AG04450 (cell line): ENCODE measurements at regions not wholly inside any gene's neighbourhood (a gene's known extent, or its start where the extent isn't known, plus 50 kb on each side); places are given as distances from the start of the nearest gene placed in this dataset.
A peak's percentile ranks its signal among the peaks of the same experiment; 100 is the strongest.

Source experiments
- CTCF ChIA-PET: fragments of 300-600, 350-600 bp; formaldehyde crosslinking; extraction: SDS; loops from one replicate; lab custom pipeline; 2022; ENCODE audit warnings: antibody characterized with exemption, inconsistent platforms; lab: Charles Lee
- POLR2A ChIA-PET: fragments of 350-600 bp; formaldehyde crosslinking; extraction: SDS; loops from one replicate; lab custom pipeline; 2021; ENCODE audit warnings: antibody characterized with exemption, inconsistent platforms; lab: Yijun Ruan, JAX
- DNase-seq: peaks from one replicate; pipeline ENCODE4 v3.0.0-alpha.2; 2011; ENCODE audit warnings: low read depth, low spot score
- H3K27ac ChIP-seq: one replicate; pipeline ENCODE4 v1.5.1; 2012; ENCODE audit warnings: low read depth, low read length, control low read depth
- H3K27me3 ChIP-seq: one replicate; pipeline ENCODE4 v1.6.0; 2012; ENCODE audit warnings: low read length; ENCODE audit not compliant: control insufficient read depth, insufficient read depth
- H3K4me3 ChIP-seq: 2 replicates; pipeline ENCODE4 v1.5.1; 2011; ENCODE audit warnings: mild to moderate bottlenecking, low read depth, low read length, control low read depth
- H3K9me3 ChIP-seq: 2 replicates; pipeline ENCODE4 v1.5.1; 2012; ENCODE audit warnings: low read length; ENCODE audit not compliant: control insufficient read depth, insufficient read depth
- TF ChIP-seq, protein P1 (sequence below): IDR thresholded peaks from 2 replicates; pipeline ENCODE4 v1.5.1; 2011; ENCODE audit warnings: low read depth, low read length, control low read depth, inconsistent platforms

GRCh38 chr5:32505756-32506155, 61.2 kb upstream of the ZFR start:
- Histone ChIP-seq H3K9me3 (no peaks in the 10 kb centered on the region), H3K27me3 (no peaks in the 10 kb centered on the region), H3K27ac (peak overlapping the region; percentile 89), H3K4me3 (peak overlapping the region; percentile 38)
- POLR2A ChIA-PET, result interaction anchor here (0.5 to 3.3 kb wide), 13 partner anchors 15 to 766 kb away, joined by 3 to 27 read pairs (median 6); partner anchors contain the start of gene SUB1
- TF ChIP-seq, protein P1, sequence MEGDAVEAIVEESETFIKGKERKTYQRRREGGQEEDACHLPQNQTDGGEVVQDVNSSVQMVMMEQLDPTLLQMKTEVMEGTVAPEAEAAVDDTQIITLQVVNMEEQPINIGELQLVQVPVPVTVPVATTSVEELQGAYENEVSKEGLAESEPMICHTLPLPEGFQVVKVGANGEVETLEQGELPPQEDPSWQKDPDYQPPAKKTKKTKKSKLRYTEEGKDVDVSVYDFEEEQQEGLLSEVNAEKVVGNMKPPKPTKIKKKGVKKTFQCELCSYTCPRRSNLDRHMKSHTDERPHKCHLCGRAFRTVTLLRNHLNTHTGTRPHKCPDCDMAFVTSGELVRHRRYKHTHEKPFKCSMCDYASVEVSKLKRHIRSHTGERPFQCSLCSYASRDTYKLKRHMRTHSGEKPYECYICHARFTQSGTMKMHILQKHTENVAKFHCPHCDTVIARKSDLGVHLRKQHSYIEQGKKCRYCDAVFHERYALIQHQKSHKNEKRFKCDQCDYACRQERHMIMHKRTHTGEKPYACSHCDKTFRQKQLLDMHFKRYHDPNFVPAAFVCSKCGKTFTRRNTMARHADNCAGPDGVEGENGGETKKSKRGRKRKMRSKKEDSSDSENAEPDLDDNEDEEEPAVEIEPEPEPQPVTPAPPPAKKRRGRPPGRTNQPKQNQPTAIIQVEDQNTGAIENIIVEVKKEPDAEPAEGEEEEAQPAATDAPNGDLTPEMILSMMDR, result no peak
- CTCF ChIA-PET, result interaction anchor here (2.8 to 3.4 kb wide), 2 partner anchors 16 to 84 kb away, joined by 27 to 32 read pairs; no protein-coding TSS in a partner anchor
- no peak for DNase-seq

DNA sequence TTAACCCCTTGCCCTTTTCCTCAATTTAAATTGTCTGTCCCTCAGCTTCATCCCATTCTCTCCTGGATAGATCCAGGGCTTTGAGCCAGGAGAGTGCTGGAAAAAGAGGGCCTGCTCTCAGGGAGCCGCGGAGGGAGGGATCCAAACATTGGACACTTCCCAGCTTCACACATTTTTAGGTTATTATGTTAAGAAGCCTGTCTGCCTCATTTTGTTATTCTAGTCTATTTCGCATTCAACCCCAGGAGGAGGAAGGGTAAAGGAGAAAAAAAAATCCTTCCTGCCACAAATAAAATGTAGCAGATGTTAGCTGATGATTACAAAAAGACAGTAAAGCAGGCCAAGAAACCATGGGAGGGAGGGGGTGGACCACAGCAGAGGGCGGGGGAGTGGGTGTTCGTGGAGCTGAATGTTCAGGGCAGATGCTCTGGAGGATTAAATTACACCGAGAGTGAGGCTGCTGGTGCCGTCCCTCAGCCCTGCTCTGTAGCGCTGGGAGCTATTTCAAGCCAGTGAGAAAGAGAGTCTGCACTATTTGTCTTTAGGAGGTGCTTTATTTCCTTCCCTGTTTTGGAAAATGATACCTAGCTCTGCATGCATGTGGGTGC, 60.6 kb upstream of the ZFR start:
- peak; percentile 95 for DNase-seq
- TF ChIP-seq, protein P1, result no peak
- no peaks in the 10 kb centered on the region for H3K27me3 ChIP-seq
- H3K9me3 ChIP-seq, result no peaks in the 10 kb centered on the region
- H3K27ac ChIP-seq, result peak overlapping the region; percentile 89
- ChIA-PET POLR2A (interaction anchor here (0.6 to 3.3 kb wide), 15 partner anchors 15 to 766 kb away, joined by 3 to 27 read pairs (median 3); partner anchors contain the start of gene SUB1), CTCF (interaction anchor here (0.6 to 3.4 kb wide), 4 partner anchors 16 to 644 kb away, joined by 3 to 32 read pairs (median 15); no protein-coding TSS in a partner anchor)
- H3K4me3 ChIP-seq, result peak overlapping the region; percentile 38; the same call in 1 of the 2 replicates

- no peaks in the 10 kb centered on the region for H3K27me3 ChIP-seq
- POLR2A ChIA-PET, result interaction anchor here (0.6 to 3.3 kb wide), 11 partner anchors 14 to 123 kb away, joined by 3 to 27 read pairs (median 7); no protein-coding TSS in a partner anchor
- TF ChIP-seq, protein P1, result no peak
- 0 out of 2 replicates have a peak overlapping the region, but pooled peaks have one; percentile 3 for H3K4me3 ChIP-seq
- H3K9me3 ChIP-seq, result no peaks in the 10 kb centered on the region
- H3K27ac ChIP-seq, result peak overlapping the region; percentile 85
- DNase-seq, result no peak
- CTCF ChIA-PET, result interaction anchor here (0.6 to 3.4 kb wide), 6 partner anchors 15 to 645 kb away, joined by 3 to 32 read pairs (median 4); no protein-coding TSS in a partner anchor
Measured at GRCh38 chr5:32504329-32504988, 59.9 kb upstream of the ZFR start.

DNA sequence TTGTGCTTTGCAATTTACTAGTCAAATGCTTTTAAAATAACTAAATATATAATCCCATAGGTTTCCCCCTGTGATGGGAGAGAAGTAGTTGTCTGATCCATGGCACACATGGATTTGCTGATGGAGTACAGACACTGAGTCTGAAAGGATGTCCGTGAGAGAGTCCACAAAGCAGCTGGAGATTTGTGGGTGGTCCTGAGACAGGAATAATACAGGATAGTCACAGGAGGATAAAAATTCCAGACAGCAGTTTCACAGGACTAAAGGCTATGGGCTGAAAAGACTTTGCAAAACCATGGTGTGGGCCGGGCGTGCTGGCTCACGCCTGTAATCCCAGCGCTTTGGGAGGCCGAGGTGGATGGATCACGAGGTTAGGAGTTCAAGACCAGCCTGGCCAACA, 58.7 kb upstream of the ZFR start:
- H3K4me3 ChIP-seq, result no peak overlapping the region
- DNase-seq, result no peak
- no peak overlapping the region for H3K27ac ChIP-seq
- no peaks in the 10 kb centered on the region for H3K9me3 ChIP-seq
- TF ChIP-seq, protein P1, result no peak
- ChIA-PET POLR2A (no interaction called here), CTCF (interaction anchor here (3.4 to 6.0 kb wide), 2 partner anchors 14 kb away, joined by 27 to 62 read pairs; no protein-coding TSS in a partner anchor)
- H3K27me3 ChIP-seq, result no peaks in the 10 kb centered on the region
